Daoy (cell line): ENCODE measurements at regions not wholly inside any gene's neighbourhood (a gene's known extent, or its start where the extent isn't known, plus 50 kb on each side); places are given as distances from the start of the nearest gene placed in this dataset.

Experiments
- DNase-seq: peaks from one replicate; pipeline ENCODE4 v3.0.0-alpha.2; 2015; ENCODE audit warnings: low read depth

- no peak for DNase-seq
Observed at GRCh38 chr11:70725739-70726138, 327.4 kb downstream of the CTTN start.

- DNase-seq: no peak
Observed at GRCh38 chr11:70727021-70727420, 328.7 kb downstream of the CTTN start.

GRCh38 chr11:70727899-70728620, 329.7 kb downstream of the CTTN start:
- no peak for DNase-seq

- no peak for DNase-seq
Observed at GRCh38 chr11:70729949-70730348, 331.6 kb downstream of the CTTN start.

- DNase-seq: no peak
Observed at GRCh38 chr11:70730411-70730810, 332.1 kb downstream of the CTTN start.

- DNase-seq: no peak
Observed at GRCh38 chr11:70731271-70732022, 333.1 kb downstream of the CTTN start.

GRCh38 chr11:70732023-70732880, 333.9 kb downstream of the CTTN start:
- DNase-seq: no peak

- DNase-seq: peak; percentile 46
Observed at GRCh38 chr11:70732881-70733196, 334.5 kb downstream of the CTTN start.

- DNase-seq: no peak
Observed at GRCh38 chr11:70733327-70734325, 335.3 kb downstream of the CTTN start.

GRCh38 chr11:70734379-70734778, 336.1 kb downstream of the CTTN start:
- DNase-seq: no peak

GRCh38 chr11:70734911-70735310, 336.6 kb downstream of the CTTN start:
- DNase-seq: no peak

- DNase-seq: no peak
Observed at GRCh38 chr11:70735976-70736375, 337.6 kb downstream of the CTTN start.

GRCh38 chr11:70736461-70736860, 338.1 kb downstream of the CTTN start:
- no peak for DNase-seq

GRCh38 chr11:70736937-70737640, 338.8 kb downstream of the CTTN start:
- DNase-seq: no peak

- DNase-seq: no peak
Observed at GRCh38 chr11:70737816-70738630, 339.7 kb downstream of the CTTN start.

- DNase-seq: no peak
Observed at GRCh38 chr11:70738661-70739060, 340.3 kb downstream of the CTTN start.

GRCh38 chr11:70739091-70739490, 340.8 kb downstream of the CTTN start:
- DNase-seq: no peak

GRCh38 chr11:70739811-70740487, 341.6 kb downstream of the CTTN start:
- DNase-seq: no peak

- peak; percentile 28 for DNase-seq
Observed at GRCh38 chr11:70740488-70740851, 342.1 kb downstream of the CTTN start.
